ENCODE measurements at regions not wholly inside any gene's neighbourhood (a gene's known extent, or its start where the extent isn't known, plus 50 kb on each side); places are given as distances from the start of the nearest gene placed in this dataset.
"Not testable (repeated sequence)": the region's sequence is repeated elsewhere in the genome, so short reads cannot be mapped to it uniquely, and the experiment has no call there.

GRCh38 chr4:138656990-138657389 lies 358.6 kb upstream of the NOCT start:
- no peak for DNase-seq

- DNase-seq = no peak
Measured at GRCh38 chr4:138655985-138656384, 359.6 kb upstream of the NOCT start.

GRCh38 chr4:138655286-138655685 lies 360.3 kb upstream of the NOCT start:
- no peak for DNase-seq

GRCh38 chr4:138650929-138651448 lies 364.6 kb upstream of the NOCT start:
- no peak for DNase-seq

- DNase-seq = no peak
Measured at GRCh38 chr4:138650495-138650894, 365.1 kb upstream of the NOCT start.

GRCh38 chr4:138647433-138647832 lies 368.1 kb upstream of the NOCT start:
- DNase-seq = no peak

- DNase-seq = no peak
Measured at GRCh38 chr4:138646383-138646782, 369.2 kb upstream of the NOCT start.

GRCh38 chr4:138645289-138645688 lies 370.3 kb upstream of the NOCT start:
- DNase-seq = no peak

- no peak for DNase-seq
Measured at GRCh38 chr4:138644322-138644721, 371.3 kb upstream of the NOCT start.

- no peak for DNase-seq
Measured at GRCh38 chr4:138643827-138644226, 371.8 kb upstream of the NOCT start.

- DNase-seq = no peak
Measured at GRCh38 chr4:138639018-138639741, 376.4 kb upstream of the NOCT start.

GRCh38 chr4:138636781-138637180 lies 378.8 kb upstream of the NOCT start:
- DNase-seq = no peak

GRCh38 chr4:138634915-138635314 lies 380.7 kb upstream of the NOCT start:
- no peak for DNase-seq

- DNase-seq = no peak
Measured at GRCh38 chr4:138633580-138633904, 382.0 kb upstream of the NOCT start.

GRCh38 chr4:138632856-138633579 lies 382.6 kb upstream of the NOCT start:
- no peak for DNase-seq

GRCh38 chr4:138630666-138631065 lies 384.9 kb upstream of the NOCT start:
- DNase-seq = no peak

- DNase-seq = no peak
Measured at GRCh38 chr4:138629669-138630068, 385.9 kb upstream of the NOCT start.

- DNase-seq = no peak
Measured at GRCh38 chr4:138627096-138627495, 384.9 kb upstream of the SLC7A11 start.

- DNase-seq = not testable (repeated sequence)
Measured at GRCh38 chr4:138622362-138622761, 380.2 kb upstream of the SLC7A11 start.

- no peak for DNase-seq
Measured at GRCh38 chr4:138616775-138617174, 374.6 kb upstream of the SLC7A11 start.

- DNase-seq = no peak
Measured at GRCh38 chr4:138614398-138615142, 372.4 kb upstream of the SLC7A11 start.

- DNase-seq = no peak
Measured at GRCh38 chr4:138612428-138612827, 370.3 kb upstream of the SLC7A11 start.

- no peak for DNase-seq
Measured at GRCh38 chr4:138611721-138612120, 369.6 kb upstream of the SLC7A11 start.

GRCh38 chr4:138611017-138611416 lies 368.9 kb upstream of the SLC7A11 start:
- DNase-seq = no peak
